AG09309 (cell line): ENCODE measurements at regions not wholly inside any gene's neighbourhood (a gene's known extent, or its start where the extent isn't known, plus 50 kb on each side); places are given as distances from the start of the nearest gene placed in this dataset.

ENCODE experiments used
- DNase-seq: peaks from one replicate; pipeline ENCODE4 v3.0.0-alpha.2; 2010; ENCODE audit warnings: low read depth
- H3K4me3 ChIP-seq: 2 replicates; pipeline ENCODE4 v1.5.1; 2011; ENCODE audit warnings: mild to moderate bottlenecking, low read depth, low read length, moderate library complexity; ENCODE audit not compliant: control insufficient read depth
- CTCF ChIP-seq: IDR thresholded peaks from 2 replicates; pipeline ENCODE4 v1.5.1; 2011; ENCODE audit warnings: mild to moderate bottlenecking, low read depth, low read length, inconsistent platforms; ENCODE audit not compliant: insufficient read depth, control insufficient read depth; ENCODE audit errors: missing control alignments

GRCh38 chr20:4573564-4574355 lies 112.5 kb upstream of the PRNP start:
- TF ChIP-seq CTCF, result no peak
- DNase-seq, result peak; percentile 89
- H3K4me3 ChIP-seq, result no peak overlapping the region

- DNase-seq, result no peak
- H3K4me3 ChIP-seq, result no peak overlapping the region
- no peak for TF ChIP-seq CTCF
Measured at GRCh38 chr20:4571759-4572531, 114.3 kb upstream of the PRNP start.

- no peak for TF ChIP-seq CTCF
- no peak for DNase-seq
- H3K4me3 ChIP-seq, result no peak overlapping the region
Measured at GRCh38 chr20:4569865-4570264, 116.4 kb upstream of the PRNP start.

GRCh38 chr20:4569092-4569491 lies 117.2 kb upstream of the PRNP start:
- H3K4me3 ChIP-seq, result no peak overlapping the region
- DNase-seq, result no peak
- no peak for TF ChIP-seq CTCF

GRCh38 chr20:4568361-4568959 lies 117.8 kb upstream of the PRNP start:
- no peak overlapping the region for H3K4me3 ChIP-seq
- TF ChIP-seq CTCF, result no peak
- DNase-seq, result no peak

- no peak for TF ChIP-seq CTCF
- DNase-seq, result no peak
- H3K4me3 ChIP-seq, result no peak overlapping the region
Measured at GRCh38 chr20:4567170-4567569, 119.1 kb upstream of the PRNP start.
